Pancreas (tissue), 10 donors: ENCODE measurements at regions not wholly inside any gene's neighbourhood (a gene's known extent, or its start where the extent isn't known, plus 50 kb on each side); places are given as distances from the start of the nearest gene placed in this dataset.
A peak's percentile ranks its signal among the peaks of the same experiment; 100 is the strongest.
"Not testable (repeated sequence)": the region's sequence is repeated elsewhere in the genome, so short reads cannot be mapped to it uniquely, and the experiment has no call there.

Source experiments
- ATAC-seq, 4 donors: fragments of 200-7000 bp; cut with Tn5 transposase; one replicate each; pipeline versions ENCODE4 v1.8.0 to v1.9.1; 2020; ENCODE audit warnings: mild to moderate bottlenecking in 4 of 4, moderate library complexity in 4 of 4
- DNase-seq, 6 donors: peaks; one replicate each; pipeline ENCODE4 v3.0.0-alpha.2; 2020
- FAIRE-seq: peaks from 2 replicates; lab custom pipeline; 2012; peaks lifted over from hg19 to GRCh38; lab: Jason Lieb, UNC
- H3K27ac ChIP-seq, 4 donors: fragments of 200-600 bp; sonication (generic); 1 replicate in 3 of 4; 2 replicates in 1 of 4; pipeline versions ENCODE4 v1.5.0 to v1.8.0; 2020
- H3K27me3 ChIP-seq, 4 donors: fragments of 200-600 bp; one replicate each; pipeline ENCODE4 v1.8.0; 2021
- H3K36me3 ChIP-seq, 3 donors: fragments of 200-600 bp; sonication (generic) in 1 of 3; one replicate each; pipeline versions ENCODE4 v1.5.0 to v1.8.0; 2020 to 2021
- H3K4me1 ChIP-seq, 3 donors: fragments of 200-600 bp; one replicate each; pipeline ENCODE4 v1.8.0; 2021
- H3K4me3 ChIP-seq, 4 donors: fragments of 200-600 bp; sonication (generic) in 2 of 4; one replicate each; pipeline versions ENCODE4 v1.5.0 to v1.8.0; 2020 to 2021
- H3K9me3 ChIP-seq, 4 donors: fragments of 200-600 bp; one replicate each; pipeline ENCODE4 v1.8.0; 2021
- CTCF ChIP-seq, 4 donors: fragments of 200-600 bp; sonication (generic) in 3 of 4; IDR thresholded peaks; one replicate each; pipeline versions ENCODE4 v1.5.0 to v1.8.0; 2021; ENCODE audit warnings: antibody characterized with exemption in 4 of 4
- WGBS, 2 donors: extraction: QIAGEN DNeasy Blood & Tissue Kit; methylation state at CpG; one replicate each; pipeline ENCODE4 v1.1.7; 2013; 5-methylcytosine and 5-hydroxymethylcytosine counted together
- intact Hi-C, 3 donors: fragments of 100-400 bp; cut with DNase I; formaldehyde crosslinking; loops; one replicate each; pipeline versions ENCODE4 v1.11.1 to v1.14.2; 2022
- donor health status: healthy with polysubstance abuse.
- donor health status: DM: no; HTN: no; CAD: no; lungs with moderate emphysema.
- donor health status: DM: no; HTN: no; CAD: no.
- donor health status: control.
- donor health status: control.
- donor health status: Bipolar disorder and iron deficiency.
- donor health status: DM: yes; HTN: yes; CAD: no.
- donor health status: DM: no; HTN: no; CAD: no.
- donor health status: DM: no; HTN: no; CAD: no.
- donor health status: DM: yes; HTN: yes; CAD: no.

DNA sequence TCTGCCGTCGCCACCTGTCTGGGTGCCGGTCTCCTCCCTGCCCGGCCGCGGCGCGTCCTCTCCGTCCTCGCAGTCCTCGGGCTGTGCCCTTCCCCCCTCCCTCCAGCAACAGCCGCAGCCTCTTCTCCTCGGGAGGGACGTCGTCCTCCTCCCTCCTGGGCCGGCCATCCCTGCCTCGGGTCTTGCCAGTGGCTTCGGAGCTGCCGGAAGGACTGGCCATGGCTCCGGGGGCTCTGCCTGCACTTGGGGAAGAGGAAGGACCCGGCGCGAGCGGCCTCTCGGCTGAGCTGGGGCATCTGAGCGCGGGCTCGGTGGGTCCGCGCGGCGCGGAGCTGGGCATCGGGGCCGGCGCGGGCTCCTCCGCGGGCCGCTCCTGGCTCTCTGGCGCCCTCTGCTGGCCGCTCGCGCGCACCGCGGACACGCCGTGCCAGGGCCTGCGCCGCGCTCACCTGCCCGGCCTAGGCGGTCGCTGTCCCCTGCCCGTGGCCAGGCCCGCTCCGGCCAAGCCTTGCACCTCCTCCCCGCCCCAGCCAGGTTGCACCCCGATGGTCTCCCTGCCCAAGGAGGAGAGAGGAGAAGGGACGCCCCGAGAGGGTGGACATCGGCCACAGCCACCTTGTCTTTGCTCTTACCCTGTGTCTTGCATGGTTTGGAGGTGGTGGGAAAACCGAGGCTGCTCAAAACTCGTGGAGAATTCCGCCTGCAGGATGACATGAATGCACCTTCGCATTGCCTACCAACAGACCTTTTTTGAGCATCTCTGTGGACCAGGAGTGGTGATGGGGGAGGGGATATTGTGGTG is 83.9 kb upstream of the FRG2C start:
- peak in 3 of 4 donors; percentile 56 to 74 (median 57) for ATAC-seq
- H3K27ac ChIP-seq, H3K27me3 ChIP-seq, intact Hi-C loops, H3K9me3 ChIP-seq, H3K4me1 ChIP-seq, H3K36me3 ChIP-seq, FAIRE-seq: not testable (repeated sequence)
- peak; percentile 22 to 88 (median 62) for TF ChIP-seq CTCF (IDR thresholded peaks at IDR 0.05)
- WGBS, 2 donors = 3 to 4% methylated on average over 41 to 67 of the region's 67 CpGs
- peak in 5 of 6 donors; percentile 44 to 93 (median 72) for DNase-seq
- peak overlapping the region in 3 of 4 donors; percentile 15 to 58 (median 45) for H3K4me3 ChIP-seq

DNA sequence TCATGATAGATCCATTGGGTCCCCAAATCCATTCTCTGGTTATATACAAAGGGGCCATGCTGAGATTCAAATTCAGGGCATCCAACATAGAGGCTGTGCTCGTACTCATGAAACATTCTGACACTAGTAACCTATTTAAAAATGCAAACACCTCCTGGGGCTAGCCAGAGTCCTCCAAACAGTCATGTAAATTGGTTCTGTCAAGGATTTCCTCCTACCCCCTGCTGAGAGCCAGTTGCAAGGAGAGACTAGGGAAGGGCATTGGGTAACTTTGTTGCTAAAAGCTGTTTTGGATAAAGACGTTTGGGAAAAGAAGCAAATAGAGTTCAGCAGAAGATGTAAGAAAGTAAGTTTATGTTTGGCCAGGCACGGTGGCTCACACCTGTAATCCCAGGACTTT is 81.6 kb upstream of the FRG2C start:
- H3K4me1 ChIP-seq, H3K9me3 ChIP-seq, ATAC-seq, DNase-seq, intact Hi-C loops, H3K4me3 ChIP-seq, H3K27me3 ChIP-seq, FAIRE-seq, H3K36me3 ChIP-seq, H3K27ac ChIP-seq: not testable (repeated sequence)
- WGBS, 2 donors = 36 to 43% methylated on average over 3 of the region's 3 CpGs

GRCh38 chr3:75583116-75583515 is 81.0 kb upstream of the FRG2C start:
- ATAC-seq, H3K36me3 ChIP-seq, H3K4me3 ChIP-seq, H3K9me3 ChIP-seq, intact Hi-C loops, FAIRE-seq, H3K4me1 ChIP-seq, H3K27ac ChIP-seq, H3K27me3 ChIP-seq, DNase-seq: not testable (repeated sequence)
- 47 to 59% methylated on average over 10 of the region's 10 CpGs for WGBS, 2 donors

GRCh38 chr3:75587695-75588094 is 76.4 kb upstream of the FRG2C start:
- ATAC-seq, intact Hi-C loops, FAIRE-seq, DNase-seq, H3K27me3 ChIP-seq, H3K9me3 ChIP-seq, H3K36me3 ChIP-seq, H3K4me3 ChIP-seq, H3K27ac ChIP-seq, H3K4me1 ChIP-seq: not testable (repeated sequence)
- WGBS, 2 donors = 81 to 88% methylated on average over 15 of the region's 15 CpGs

- H3K36me3 ChIP-seq, H3K27me3 ChIP-seq, H3K9me3 ChIP-seq, H3K4me3 ChIP-seq, H3K27ac ChIP-seq, H3K4me1 ChIP-seq, FAIRE-seq, DNase-seq, ATAC-seq: not testable (repeated sequence)
- 70 to 75% methylated on average over 16 of the region's 16 CpGs for WGBS, 2 donors
- intact Hi-C loops = loop anchor here in 1 of 3 donors (5.0 kb wide), 1 partner anchor 218 kb away; no protein-coding TSS in a partner anchor
Observed at GRCh38 chr3:75590382-75590781, 73.7 kb upstream of the FRG2C start.

GRCh38 chr3:75604286-75604934 is 59.7 kb upstream of the FRG2C start:
- TF ChIP-seq CTCF (IDR thresholded peaks at IDR 0.05) = peak in 1 of 4 donors; percentile 18
- H3K9me3 ChIP-seq, H3K27ac ChIP-seq, intact Hi-C loops, ATAC-seq, H3K4me3 ChIP-seq, H3K4me1 ChIP-seq, H3K36me3 ChIP-seq, H3K27me3 ChIP-seq, FAIRE-seq: not testable (repeated sequence)
- peak in 1 of 6 donors; percentile 60 for DNase-seq
- WGBS, 2 donors = 57 to 69% methylated on average over 14 of the region's 14 CpGs

- H3K27me3 ChIP-seq, H3K9me3 ChIP-seq, H3K4me1 ChIP-seq, H3K36me3 ChIP-seq, DNase-seq, H3K27ac ChIP-seq, ATAC-seq, H3K4me3 ChIP-seq, intact Hi-C loops: not testable (repeated sequence)
- FAIRE-seq = peak; percentile 87
- 65 to 82% methylated on average over 9 of the region's 9 CpGs for WGBS, 2 donors
Observed at GRCh38 chr3:75607996-75608395, 56.1 kb upstream of the FRG2C start.

- H3K27me3 ChIP-seq, ATAC-seq, H3K36me3 ChIP-seq, intact Hi-C loops, H3K4me1 ChIP-seq, DNase-seq, H3K27ac ChIP-seq, FAIRE-seq, H3K9me3 ChIP-seq, H3K4me3 ChIP-seq: not testable (repeated sequence)
- WGBS, 2 donors = 19 to 35% methylated on average over 17 to 26 of the region's 26 CpGs
Observed at GRCh38 chr3:75609598-75609997, 54.5 kb upstream of the FRG2C start.
